ENCODE measurements at regions not wholly inside any gene's neighbourhood (a gene's known extent, or its start where the extent isn't known, plus 50 kb on each side); places are given as distances from the start of the nearest gene placed in this dataset.

- TF ChIP-seq POLR2A (IDR thresholded peaks at IDR 0.05) (no peak), CTCF (IDR thresholded peaks at IDR 0.05) (no peak)
Observed at GRCh38 chrX:99717716-99718115, 692.4 kb downstream of the PCDH19 start.
